ENCODE measurements at regions not wholly inside any gene's neighbourhood (a gene's known extent, or its start where the extent isn't known, plus 50 kb on each side); places are given as distances from the start of the nearest gene placed in this dataset.
A peak's percentile ranks its signal among the peaks of the same experiment; 100 is the strongest.

DNA sequence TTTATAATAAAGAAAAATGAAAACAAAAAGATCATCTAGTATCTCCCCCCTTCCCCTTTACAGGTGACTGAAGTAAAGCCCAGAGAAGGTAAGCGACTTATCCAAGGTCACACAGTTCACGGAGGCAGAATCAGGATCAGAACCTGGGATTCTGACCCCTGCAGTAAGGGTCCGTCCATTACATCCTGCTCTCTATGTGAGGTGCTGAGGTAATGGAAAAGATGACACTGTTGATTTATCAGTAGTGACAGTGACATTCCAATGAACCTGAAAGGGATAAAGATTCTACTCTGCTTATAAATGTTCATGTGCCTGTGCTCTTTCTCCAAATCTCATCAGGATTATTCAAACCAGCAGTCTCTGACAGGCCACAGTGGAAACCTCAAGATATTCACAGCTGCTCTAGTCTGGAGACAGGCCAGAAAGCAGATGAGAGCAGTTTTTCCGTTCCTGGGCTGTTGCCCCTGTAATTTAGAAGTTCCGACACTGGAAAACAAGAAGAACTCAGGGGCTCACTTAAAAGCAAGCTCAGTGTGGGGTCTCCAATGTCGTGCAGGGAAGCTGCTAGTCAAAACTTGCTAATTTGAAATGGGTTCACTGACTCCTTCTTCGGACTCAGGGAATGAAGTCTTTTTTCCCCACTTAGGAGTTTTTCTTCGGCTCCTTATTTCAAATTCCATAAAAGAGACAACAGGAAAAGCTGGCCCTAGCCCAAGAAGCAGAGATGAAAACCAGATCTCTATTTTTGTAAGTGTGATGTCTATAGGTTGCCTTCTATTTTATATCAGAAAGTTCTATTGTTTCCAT lies 131.8 kb upstream of the EEA1 start (continued):
- TF ChIP-seq EP300 (IDR thresholded peaks at IDR 0.05; ENCODE audit: borderline replicate concordance in 1 of 2, low read depth in 1 of 2, low read length in 1 of 2) (peak; percentile 42 to 85; a peak in 3 of 4 replicates), JUND (IDR thresholded peaks at IDR 0.05) (no peak; the same call in 1 of the 2 replicates), NRF1 (IDR thresholded peaks at IDR 0.05; ENCODE audit: low read depth, low read length) (no peak), FOXJ3 (CRISPR knock-in tag; IDR thresholded peaks at IDR 0.05) (no peak), TEAD4 (IDR thresholded peaks at IDR 0.05; ENCODE audit: borderline replicate concordance, insufficient read depth) (0 out of 2 replicates have a peak, but pooled peaks have one; percentile 40), MXI1 (IDR thresholded peaks at IDR 0.05; ENCODE audit: low read depth, low read length) (no peak), EZH2phosphoT487 (IDR thresholded peaks at IDR 0.05; ENCODE audit: borderline replicate concordance, low read depth) (no peak), FOSL2 (IDR thresholded peaks at IDR 0.05; ENCODE audit: borderline replicate concordance, low read depth) (no peak), FOXM1 (IDR thresholded peaks at IDR 0.05; ENCODE audit: low read depth) (no peak), TCF12 (IDR thresholded peaks at IDR 0.05) (peak; percentile 90), CHD2 (IDR thresholded peaks at IDR 0.05; ENCODE audit: low read length, partially characterized antibody) (no peak), SMC3 (IDR thresholded peaks at IDR 0.05; ENCODE audit: low read depth, low read length) (no peak), GABPA (IDR thresholded peaks at IDR 0.05; ENCODE audit: low read depth) (no peak), ELF1 (IDR thresholded peaks at IDR 0.05) (no peak), GATA2 (CRISPR knock-in tag; IDR thresholded peaks at IDR 0.05) (no peak), NFIC (IDR thresholded peaks at IDR 0.05; ENCODE audit: borderline replicate concordance) (peak; percentile 50; the same call in 1 of the 2 replicates)
- TF ChIP-seq, protein P1, sequence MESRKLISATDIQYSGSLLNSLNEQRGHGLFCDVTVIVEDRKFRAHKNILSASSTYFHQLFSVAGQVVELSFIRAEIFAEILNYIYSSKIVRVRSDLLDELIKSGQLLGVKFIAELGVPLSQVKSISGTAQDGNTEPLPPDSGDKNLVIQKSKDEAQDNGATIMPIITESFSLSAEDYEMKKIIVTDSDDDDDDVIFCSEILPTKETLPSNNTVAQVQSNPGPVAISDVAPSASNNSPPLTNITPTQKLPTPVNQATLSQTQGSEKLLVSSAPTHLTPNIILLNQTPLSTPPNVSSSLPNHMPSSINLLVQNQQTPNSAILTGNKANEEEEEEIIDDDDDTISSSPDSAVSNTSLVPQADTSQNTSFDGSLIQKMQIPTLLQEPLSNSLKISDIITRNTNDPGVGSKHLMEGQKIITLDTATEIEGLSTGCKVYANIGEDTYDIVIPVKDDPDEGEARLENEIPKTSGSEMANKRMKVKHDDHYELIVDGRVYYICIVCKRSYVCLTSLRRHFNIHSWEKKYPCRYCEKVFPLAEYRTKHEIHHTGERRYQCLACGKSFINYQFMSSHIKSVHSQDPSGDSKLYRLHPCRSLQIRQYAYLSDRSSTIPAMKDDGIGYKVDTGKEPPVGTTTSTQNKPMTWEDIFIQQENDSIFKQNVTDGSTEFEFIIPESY (IDR thresholded peaks at IDR 0.05; ENCODE audit: borderline replicate concordance, low read depth), result no peak
- TF ChIP-seq, protein P2, sequence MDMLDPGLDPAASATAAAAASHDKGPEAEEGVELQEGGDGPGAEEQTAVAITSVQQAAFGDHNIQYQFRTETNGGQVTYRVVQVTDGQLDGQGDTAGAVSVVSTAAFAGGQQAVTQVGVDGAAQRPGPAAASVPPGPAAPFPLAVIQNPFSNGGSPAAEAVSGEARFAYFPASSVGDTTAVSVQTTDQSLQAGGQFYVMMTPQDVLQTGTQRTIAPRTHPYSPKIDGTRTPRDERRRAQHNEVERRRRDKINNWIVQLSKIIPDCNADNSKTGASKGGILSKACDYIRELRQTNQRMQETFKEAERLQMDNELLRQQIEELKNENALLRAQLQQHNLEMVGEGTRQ (IDR thresholded peaks at IDR 0.05; ENCODE audit: borderline replicate concordance, low read depth, low read length), result no peak
- TF ChIP-seq, protein P3, sequence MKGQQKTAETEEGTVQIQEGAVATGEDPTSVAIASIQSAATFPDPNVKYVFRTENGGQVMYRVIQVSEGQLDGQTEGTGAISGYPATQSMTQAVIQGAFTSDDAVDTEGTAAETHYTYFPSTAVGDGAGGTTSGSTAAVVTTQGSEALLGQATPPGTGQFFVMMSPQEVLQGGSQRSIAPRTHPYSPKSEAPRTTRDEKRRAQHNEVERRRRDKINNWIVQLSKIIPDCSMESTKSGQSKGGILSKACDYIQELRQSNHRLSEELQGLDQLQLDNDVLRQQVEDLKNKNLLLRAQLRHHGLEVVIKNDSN (IDR thresholded peaks at IDR 0.05; ENCODE audit: borderline replicate concordance, low read depth), result no peak
- TF ChIP-seq, protein P4, sequence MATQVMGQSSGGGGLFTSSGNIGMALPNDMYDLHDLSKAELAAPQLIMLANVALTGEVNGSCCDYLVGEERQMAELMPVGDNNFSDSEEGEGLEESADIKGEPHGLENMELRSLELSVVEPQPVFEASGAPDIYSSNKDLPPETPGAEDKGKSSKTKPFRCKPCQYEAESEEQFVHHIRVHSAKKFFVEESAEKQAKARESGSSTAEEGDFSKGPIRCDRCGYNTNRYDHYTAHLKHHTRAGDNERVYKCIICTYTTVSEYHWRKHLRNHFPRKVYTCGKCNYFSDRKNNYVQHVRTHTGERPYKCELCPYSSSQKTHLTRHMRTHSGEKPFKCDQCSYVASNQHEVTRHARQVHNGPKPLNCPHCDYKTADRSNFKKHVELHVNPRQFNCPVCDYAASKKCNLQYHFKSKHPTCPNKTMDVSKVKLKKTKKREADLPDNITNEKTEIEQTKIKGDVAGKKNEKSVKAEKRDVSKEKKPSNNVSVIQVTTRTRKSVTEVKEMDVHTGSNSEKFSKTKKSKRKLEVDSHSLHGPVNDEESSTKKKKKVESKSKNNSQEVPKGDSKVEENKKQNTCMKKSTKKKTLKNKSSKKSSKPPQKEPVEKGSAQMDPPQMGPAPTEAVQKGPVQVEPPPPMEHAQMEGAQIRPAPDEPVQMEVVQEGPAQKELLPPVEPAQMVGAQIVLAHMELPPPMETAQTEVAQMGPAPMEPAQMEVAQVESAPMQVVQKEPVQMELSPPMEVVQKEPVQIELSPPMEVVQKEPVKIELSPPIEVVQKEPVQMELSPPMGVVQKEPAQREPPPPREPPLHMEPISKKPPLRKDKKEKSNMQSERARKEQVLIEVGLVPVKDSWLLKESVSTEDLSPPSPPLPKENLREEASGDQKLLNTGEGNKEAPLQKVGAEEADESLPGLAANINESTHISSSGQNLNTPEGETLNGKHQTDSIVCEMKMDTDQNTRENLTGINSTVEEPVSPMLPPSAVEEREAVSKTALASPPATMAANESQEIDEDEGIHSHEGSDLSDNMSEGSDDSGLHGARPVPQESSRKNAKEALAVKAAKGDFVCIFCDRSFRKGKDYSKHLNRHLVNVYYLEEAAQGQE (IDR thresholded peaks at IDR 0.05; ENCODE audit: low read depth, low read length), result 0 out of 2 replicates have a peak, but pooled peaks have one; percentile 10
- TF ChIP-seq, protein P5, sequence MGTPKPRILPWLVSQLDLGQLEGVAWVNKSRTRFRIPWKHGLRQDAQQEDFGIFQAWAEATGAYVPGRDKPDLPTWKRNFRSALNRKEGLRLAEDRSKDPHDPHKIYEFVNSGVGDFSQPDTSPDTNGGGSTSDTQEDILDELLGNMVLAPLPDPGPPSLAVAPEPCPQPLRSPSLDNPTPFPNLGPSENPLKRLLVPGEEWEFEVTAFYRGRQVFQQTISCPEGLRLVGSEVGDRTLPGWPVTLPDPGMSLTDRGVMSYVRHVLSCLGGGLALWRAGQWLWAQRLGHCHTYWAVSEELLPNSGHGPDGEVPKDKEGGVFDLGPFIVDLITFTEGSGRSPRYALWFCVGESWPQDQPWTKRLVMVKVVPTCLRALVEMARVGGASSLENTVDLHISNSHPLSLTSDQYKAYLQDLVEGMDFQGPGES (IDR thresholded peaks at IDR 0.05; ENCODE audit: low read depth, low read length), result no peak

Measured in SK-N-SH (cell line).